PFSK-1 (cell line): ENCODE measurements at regions not wholly inside any gene's neighbourhood (a gene's known extent, or its start where the extent isn't known, plus 50 kb on each side); places are given as distances from the start of the nearest gene placed in this dataset.

Experiments
- FOXP2 ChIP-seq: optimal IDR thresholded peaks from 2 replicates; pipeline ENCODE3; 2011; ENCODE audit warnings: borderline replicate concordance, control low read depth, inconsistent platforms; ENCODE audit not compliant: insufficient read depth; ENCODE audit errors: extremely low read length, extremely low read depth
- POLR2AphosphoS5 ChIP-seq: IDR thresholded peaks from 2 replicates; pipeline ENCODE4 v1.6.1; 2012; ENCODE audit warnings: low read depth, mild to moderate bottlenecking, control low read depth, low read length, moderate library complexity
- REST ChIP-seq, 2 experiments: IDR thresholded peaks; 2 replicates each; pipeline versions ENCODE4 v1.6.1 to v1.8.0; 2011 to 2012; ENCODE audit warnings: low read depth in 2 of 2, low read length in 2 of 2, control low read depth in 1 of 2, inconsistent platforms in 1 of 2, mild to moderate bottlenecking in 1 of 2, moderate library complexity in 1 of 2; ENCODE audit not compliant: insufficient read depth in 1 of 2
- SIN3A ChIP-seq: IDR thresholded peaks from 2 replicates; pipeline ENCODE4 v1.6.1; 2012; ENCODE audit warnings: mild to moderate bottlenecking, low read length, moderate library complexity, borderline replicate concordance; ENCODE audit not compliant: insufficient read depth
- TAF1 ChIP-seq: IDR thresholded peaks from 2 replicates; pipeline ENCODE4 v1.6.1; 2012; ENCODE audit warnings: low read length, control low read depth, borderline replicate concordance; ENCODE audit not compliant: insufficient read depth

- TF ChIP-seq SIN3A: no peak
- TF ChIP-seq REST (IDR thresholded peaks at IDR 0.05; ENCODE audit: insufficient read depth in 1 of 2, low read depth in 2 of 2, low read length in 2 of 2): no peak
- no peak for TF ChIP-seq POLR2AphosphoS5
- no peak for TF ChIP-seq TAF1
- TF ChIP-seq FOXP2: no peak
Measured at GRCh38 chr13:103373916-103374315, 307.7 kb upstream of the SLC10A2 start.

- no peak for TF ChIP-seq TAF1
- no peak for TF ChIP-seq POLR2AphosphoS5
- TF ChIP-seq SIN3A: no peak
- no peak for TF ChIP-seq FOXP2
- no peak for TF ChIP-seq REST (IDR thresholded peaks at IDR 0.05; ENCODE audit: insufficient read depth in 1 of 2, low read depth in 2 of 2, low read length in 2 of 2)
Measured at GRCh38 chr13:103371271-103371670, 305.1 kb upstream of the SLC10A2 start.

- TF ChIP-seq FOXP2 (no peak), SIN3A (no peak), TAF1 (no peak), REST (IDR thresholded peaks at IDR 0.05; ENCODE audit: insufficient read depth in 1 of 2, low read depth in 2 of 2, low read length in 2 of 2) (no peak)
Measured at GRCh38 chr13:103370790-103371189, 304.6 kb upstream of the SLC10A2 start.

DNA sequence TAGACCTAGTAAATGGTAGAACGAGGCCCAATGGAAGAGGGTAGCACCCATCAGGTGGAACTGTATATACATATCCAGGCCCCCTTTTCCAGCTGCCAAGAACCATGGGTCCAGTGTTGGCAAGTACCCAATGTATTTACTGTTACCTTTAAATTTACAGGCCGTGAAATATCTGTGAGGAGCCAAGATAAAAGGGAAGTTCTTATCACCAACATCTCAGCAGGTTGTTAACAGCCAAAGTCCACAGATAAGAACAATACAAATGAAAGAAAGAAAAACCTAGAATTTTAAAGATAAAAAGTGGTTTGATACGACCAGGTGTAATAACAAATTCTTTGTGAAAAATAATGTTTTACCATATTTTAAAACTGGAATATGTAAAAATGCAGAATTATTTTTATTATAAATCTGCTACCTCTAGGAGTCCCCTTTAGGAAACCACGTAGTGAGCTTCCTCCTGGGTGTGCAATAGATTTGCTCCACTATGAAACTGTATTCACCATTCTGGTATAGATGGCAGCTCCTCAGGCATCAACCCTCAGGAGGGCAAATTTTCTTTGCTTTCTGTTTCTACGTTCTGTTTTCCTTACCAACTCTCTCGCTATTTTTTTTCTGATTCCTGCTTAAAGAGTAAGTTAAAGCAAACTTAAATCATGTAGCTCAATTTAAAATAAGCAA is 292.2 kb upstream of the SLC10A2 start:
- TF ChIP-seq POLR2AphosphoS5 (no peak), SIN3A (no peak), TAF1 (no peak), REST (IDR thresholded peaks at IDR 0.05; ENCODE audit: insufficient read depth in 1 of 2, low read depth in 2 of 2, low read length in 2 of 2) (no peak), FOXP2 (no peak)
